Inferior parietal cortex (tissue), 1 donor: ENCODE measurements at regions not wholly inside any gene's neighbourhood (a gene's known extent, or its start where the extent isn't known, plus 50 kb on each side); places are given as distances from the start of the nearest gene placed in this dataset.
"Not testable (repeated sequence)": the region's sequence is repeated elsewhere in the genome, so short reads cannot be mapped to it uniquely, and the experiment has no call there.

Experiments used
- DNase-seq: peaks from one replicate; pipeline ENCODE4 v3.0.0-alpha.2; 2016; ENCODE audit errors: extremely low spot score

DNA sequence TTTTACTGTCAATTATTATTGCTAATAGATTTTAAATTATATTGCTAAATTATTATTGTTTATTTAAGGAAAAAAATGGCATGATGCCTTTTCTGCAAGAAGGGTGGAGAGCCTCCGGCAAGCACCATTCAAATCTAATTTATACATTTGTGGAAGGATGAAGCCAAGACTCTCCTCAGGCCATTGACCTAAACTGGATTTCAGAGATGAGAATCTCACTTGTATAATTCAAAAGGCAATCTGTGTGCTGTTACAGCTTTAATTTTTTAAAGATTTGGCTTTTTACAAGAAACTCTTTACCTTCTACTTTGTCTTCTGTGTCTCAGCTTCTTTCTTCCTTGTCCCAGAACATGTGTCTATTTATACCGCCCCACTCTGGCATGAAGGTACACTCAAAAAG, 722.5 kb downstream of the ETS1 start:
- no peak for DNase-seq

DNA sequence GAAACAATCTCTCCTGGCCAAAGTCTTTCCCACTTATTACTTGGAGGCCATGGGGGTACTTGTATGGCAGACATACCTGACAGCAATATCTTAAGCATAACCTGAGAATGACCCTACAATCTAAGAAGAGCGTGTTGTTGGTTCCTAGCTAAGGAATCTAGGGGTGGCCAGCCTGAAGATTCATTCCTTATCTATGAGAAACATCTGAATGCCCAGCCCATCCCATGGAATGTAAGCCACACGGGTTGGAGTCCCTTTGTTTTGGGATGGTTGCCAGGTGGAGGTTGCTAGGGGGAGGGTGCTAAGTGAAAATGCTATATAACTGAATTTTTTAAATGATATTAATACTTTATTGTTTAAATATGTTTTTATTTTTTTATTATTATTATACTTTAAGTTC, 725.0 kb downstream of the ETS1 start:
- no peak for DNase-seq

DNA sequence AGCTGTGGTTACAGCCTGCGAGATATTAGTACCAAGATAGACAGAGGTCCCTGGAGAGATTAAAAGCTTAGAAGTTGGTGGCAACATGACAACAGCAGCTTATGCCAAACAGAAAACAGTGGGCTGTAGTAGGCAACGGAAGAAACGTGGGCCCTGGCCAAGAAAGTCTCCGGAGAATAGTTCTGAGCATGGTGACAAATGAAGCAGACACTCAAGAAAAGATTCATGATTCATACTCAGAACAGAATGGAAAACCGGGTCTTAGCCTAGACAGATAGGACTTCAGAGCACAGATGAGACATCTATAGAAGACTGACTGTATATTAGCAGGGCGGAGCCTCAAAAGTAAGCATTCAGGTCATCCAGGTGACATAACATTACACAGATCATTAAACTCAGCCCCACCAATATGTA, 727.4 kb downstream of the ETS1 start:
- no peak for DNase-seq

DNA sequence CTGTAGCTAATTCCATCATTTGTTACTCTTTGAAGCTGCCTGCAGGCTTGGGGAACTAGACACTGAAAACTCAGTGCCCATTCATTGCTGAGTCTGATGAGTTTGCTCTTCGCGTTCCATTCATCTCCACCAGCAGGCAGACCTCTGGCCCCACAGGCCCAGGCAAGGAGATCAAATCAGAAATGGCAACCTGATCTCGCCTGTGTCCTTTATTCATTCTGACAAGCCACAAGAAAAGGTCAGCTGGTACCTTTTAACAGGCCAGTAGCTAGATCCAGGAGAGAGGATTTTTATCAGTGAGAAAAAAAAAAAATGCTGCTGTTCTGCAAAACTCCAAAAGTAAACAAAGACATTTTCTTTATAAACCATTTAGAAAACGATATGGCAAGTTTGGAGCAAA, 742.5 kb downstream of the ETS1 start:
- no peak for DNase-seq

DNA sequence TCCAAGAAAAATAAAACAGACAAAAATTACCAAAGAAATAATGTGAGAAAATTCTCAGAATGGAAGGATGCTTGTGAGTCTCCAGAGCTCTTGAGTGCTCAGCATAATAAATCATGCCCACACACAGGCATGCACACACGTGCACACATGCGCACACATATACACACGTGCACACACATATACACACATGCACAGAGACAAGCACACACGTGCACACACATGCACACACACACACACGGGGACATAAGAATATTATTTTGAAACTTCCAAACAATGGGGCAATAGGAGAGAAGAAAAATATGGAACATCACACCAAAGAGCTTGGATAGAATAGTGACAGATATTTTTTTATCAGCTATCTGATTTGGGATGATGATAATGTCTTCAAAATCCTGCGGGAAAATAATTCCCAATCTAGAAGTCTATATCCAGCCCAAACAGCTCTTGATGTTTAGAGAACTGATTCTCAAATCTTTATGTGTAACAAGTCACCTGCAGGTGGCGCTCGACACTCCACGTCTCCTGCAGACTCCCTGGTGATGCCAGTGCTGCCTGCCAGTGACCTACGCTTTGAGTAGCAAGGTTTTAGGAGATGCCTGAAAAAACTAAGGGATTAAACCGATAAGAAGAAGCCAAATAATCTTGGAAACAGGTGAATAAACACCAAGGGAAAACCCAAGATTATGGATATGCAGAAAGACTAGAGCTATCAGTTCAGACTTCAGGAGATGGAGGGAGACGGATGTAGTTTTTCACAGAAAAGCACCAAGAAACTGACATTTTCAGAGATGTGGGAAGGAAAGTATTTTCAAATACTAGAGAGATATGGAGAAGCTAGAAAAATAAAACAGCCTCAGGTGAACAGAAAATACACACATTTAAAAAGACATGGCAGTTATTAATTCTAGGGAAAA, 743.6 kb downstream of the ETS1 start:
- peak; percentile 82 for DNase-seq

DNA sequence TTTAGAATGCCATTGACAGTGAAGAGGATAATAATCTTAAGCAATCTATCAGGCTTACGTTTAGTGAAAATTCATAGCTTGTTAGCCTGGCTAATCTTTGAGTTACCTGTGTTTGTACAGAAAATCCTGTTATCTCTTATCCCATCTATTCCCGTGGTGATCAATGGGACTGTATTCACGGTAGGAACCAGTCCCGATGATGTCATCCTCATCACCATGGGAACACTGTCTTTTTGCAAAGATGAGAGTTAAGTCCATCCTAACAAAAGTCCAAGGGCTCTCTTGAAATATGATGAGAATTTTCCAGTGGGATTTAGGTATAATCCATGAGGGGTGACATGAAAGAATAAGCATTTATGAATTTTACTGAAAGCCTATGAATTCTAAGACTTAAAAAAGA, 762.2 kb downstream of the ETS1 start:
- DNase-seq, result no peak

DNA sequence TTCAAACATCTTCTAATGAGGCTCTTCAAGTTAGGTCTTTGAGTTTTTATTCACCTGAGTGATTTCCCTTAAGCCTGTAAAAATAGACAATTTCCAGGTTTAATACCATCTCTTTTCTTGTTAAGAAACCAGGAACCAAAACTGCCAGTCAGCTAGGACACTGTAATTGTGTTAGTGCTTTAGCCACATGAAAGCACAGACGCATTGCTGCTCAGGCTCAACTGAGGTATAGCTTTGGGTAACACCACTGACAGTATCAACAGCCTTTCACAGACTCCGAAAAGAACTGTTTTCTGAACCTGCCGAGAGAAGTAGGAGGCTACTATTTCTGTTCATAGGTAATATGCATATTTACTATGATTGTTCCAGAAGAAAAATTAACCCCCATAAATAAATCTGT, 768.7 kb downstream of the ETS1 start:
- no peak for DNase-seq

DNA sequence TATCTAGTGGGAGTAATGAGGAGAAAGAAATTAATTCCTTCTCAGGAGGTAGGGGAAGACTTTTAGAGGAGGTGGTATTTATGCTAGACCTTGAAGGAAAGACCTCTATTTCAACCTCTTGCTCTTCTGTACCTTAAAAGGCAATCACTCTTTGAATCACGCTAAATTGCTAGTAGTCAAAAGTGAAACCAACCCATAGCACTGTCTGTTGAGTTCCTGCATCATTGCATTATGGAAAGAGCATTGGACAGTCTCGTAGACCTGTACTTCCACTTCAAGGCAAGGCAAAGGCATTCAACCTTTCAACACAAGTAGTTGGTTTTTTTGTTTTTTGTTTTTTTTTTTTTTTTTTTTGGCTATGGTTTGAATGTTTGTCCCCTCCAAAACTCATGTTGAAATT, 770.4 kb downstream of the ETS1 start:
- DNase-seq, result no peak

DNA sequence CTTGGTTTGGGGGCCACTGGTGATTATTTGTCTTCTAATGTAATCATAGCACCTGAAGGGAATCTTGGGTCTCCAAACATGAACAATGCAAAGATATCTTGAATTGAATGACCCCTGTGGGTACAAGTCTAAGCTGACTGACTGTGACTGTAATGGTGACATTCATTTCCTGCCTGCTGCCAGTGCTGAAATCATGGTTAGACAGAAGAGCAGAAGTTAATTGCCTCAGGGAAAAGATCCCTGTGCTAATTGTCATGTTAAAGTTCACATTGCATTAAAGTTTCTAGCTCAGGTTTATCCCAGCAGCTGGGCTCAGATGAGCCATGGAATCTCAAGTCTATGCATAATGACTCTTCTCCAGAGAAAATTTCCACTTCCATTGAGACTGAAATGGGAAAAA, 772.0 kb downstream of the ETS1 start:
- DNase-seq, result no peak

DNA sequence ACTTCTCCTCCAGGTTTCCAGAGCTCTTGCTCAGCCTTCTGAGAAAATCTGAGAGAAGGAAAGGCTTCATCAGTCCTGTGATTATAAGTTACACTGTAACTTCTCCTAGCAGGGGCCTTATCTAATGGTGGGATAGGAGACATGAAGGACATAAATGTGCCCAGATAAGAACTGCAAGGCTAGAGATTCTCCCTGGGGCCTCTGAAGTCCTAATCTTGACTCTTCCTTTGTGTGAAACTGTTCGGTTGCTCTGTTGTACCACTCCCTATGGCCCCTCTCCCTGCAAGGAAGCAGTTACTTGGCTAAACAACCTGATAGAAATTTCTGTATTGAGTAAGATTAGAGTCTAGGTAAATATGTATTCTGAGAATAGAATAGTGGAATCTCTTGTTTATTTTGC, 780.9 kb downstream of the ETS1 start:
- DNase-seq, result no peak

DNA sequence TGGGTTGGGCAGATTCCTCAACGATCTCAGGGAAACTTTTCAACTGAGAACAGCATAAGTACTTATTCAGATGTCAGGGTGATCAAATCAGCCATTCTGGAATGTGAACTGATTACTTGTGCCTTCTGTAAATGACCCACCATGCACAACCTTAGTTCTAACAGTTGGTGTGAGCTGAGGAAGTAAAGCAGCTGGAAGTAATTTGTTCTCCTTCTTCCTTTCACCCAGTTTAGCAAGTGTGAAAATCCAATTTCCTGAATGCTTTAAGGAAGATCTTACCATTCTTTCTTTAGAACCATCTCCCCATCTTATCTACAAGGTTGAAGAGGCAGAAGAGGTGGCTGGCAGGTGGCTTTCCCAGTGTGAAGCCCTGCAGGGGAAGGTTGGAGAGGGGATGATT, 781.6 kb downstream of the ETS1 start:
- DNase-seq, result no peak

DNA sequence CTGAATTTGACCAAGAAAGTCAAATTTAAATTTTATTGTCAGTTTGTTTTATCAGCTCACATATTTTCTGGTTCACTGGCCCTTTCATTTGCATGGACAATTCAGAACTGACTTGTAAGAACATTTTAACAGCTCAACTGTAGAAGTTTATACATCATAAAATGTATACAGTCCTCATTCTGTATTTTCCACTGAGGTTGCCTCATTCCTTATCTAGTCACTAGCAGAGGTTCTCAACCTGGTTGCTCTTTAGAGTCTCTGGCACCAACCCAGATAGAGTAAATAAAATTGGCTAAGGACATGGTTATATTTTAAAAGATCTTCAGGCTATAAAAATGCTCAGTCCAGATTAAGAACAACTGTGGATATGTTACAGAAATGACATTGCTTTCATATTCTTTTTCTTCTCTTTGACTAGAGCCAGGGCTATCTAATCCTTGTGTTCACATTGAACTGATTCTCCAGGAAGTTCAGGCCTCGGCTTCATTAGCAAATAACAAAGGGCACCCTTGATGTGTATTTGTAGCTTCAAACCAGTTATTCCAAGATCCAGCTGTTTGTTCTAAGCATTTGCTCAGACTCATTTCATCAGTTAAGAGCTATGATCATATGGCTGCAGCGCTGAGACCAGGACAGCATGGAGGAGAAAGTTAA, 782.5 kb downstream of the ETS1 start:
- DNase-seq, result no peak

DNA sequence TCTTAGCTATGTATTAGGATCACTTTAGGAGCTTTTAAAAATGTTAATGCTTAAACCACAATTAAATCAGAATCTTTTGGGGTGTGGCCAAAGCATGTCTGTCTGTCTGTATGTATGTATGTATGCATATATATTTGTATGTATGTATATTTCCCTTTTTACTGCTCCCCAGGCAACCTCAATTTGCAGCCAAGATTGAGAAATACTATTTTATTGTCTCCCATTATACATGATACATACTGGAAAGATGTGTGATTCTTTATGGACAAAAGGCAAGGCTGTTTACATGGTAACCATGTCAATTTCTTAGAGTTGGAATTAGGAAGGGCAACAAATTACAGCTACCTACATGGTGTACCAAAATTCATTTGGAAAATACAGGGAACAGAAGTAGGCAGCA, 783.6 kb downstream of the ETS1 start:
- no peak for DNase-seq

DNA sequence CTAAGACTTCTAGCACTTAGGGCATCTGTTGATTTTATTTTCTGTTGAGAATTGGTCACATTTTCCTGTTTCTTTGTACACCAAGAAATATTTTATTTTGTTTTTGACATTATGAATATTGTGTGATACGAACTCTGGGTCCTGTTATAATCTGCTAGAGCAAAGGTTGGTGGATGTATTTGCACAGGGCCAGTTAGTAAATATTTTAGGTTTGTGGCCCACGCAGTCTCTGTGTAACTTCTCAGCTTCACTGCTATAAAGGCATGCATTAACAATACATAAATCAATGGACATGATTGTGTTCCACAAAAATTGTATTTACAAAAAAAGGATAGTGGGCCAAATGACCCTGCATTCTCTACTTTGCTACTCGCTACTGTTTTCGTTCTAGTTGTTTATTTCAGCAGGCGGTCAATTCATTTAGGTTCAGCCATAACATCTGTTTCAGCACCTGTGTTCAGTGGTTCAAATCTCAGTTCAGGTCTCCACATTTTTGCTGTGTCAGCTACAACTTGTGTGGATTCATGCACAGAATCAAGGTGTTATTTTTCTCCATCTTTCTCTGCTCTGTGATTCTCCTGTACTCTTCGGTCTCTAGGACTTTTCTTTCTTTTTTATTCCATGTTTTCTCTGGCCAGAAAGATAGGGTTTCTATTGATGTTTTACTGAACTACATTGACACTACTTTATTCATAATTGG, 786.2 kb downstream of the ETS1 start:
- no peak for DNase-seq

DNA sequence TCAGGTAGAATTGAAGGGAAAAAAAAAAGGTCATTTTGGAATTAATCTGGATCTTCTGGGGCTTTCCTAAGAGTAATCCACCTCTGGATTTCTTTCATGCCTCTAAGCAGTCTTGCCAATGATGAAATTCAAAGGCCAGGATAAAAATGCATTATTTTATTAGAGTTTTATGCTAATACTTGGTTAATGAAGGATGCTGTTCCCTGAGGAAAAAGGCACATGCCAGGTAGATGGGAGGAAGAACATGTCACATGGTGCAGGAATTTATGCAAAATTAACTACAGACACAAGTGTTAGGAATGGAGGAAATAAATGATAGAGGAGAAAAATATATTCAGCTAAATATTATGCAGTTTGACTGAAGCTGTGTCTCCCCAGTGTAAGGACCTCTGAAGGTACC, 792.0 kb downstream of the ETS1 start:
- DNase-seq, result no peak

DNA sequence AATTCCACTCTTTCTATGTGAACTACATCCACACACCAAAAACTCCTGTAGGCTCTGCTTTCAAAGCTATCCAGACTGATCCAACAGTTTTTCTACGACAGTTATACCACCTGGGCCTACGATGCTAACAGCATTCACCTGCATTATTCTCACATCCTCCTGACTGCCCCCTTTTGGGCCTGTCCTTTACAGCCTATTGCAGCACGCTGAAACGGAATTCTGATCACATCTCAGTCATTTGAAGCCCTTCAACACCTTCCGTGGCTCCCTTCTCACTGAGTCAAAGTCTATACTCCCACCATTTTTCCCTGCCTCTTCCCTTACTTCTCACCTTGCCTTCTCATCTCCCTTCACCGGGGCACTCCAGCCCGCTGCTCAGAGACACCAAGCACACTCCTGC, 791.3 kb upstream of the KIRREL3 start:
- no peak for DNase-seq

DNA sequence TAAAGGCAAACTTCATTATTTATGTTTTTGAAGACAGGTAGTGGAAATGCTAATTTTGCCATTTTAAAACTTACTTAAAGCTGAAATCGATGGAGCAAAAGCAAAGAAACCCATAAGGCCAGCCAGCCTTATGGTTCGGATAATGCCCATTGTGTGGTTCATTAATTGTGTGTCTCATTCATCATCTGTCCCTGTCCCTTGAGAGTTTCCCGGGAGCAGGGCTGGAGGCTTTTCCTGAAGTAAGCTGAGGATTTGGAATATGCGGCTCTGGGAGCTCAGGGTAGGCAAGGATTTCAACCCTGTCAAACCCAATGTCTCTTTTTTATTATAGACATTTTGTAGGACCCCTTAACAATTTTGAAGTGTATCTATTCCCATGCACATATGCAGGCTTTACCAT, 790.0 kb upstream of the KIRREL3 start:
- DNase-seq, result no peak

DNA sequence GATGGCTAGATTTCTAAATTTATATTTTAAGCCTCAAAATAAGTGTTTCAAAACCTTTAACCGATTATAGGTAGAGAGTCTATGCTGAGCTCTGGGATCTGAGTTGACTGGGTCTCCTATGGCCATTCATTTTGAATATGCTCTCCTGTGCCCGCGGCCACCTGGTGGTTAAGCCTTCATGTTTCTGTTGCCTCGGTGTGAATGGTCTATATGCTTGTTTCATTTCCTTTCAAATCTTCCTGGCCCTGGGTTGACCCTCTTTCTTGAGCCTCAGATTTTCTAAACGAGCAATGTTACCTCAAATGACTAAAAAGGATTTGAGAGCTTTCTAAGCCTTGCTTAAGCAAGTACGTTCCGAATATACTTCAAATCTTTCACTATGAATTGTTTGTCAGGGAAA, 789.4 kb upstream of the KIRREL3 start:
- DNase-seq, result no peak

DNA sequence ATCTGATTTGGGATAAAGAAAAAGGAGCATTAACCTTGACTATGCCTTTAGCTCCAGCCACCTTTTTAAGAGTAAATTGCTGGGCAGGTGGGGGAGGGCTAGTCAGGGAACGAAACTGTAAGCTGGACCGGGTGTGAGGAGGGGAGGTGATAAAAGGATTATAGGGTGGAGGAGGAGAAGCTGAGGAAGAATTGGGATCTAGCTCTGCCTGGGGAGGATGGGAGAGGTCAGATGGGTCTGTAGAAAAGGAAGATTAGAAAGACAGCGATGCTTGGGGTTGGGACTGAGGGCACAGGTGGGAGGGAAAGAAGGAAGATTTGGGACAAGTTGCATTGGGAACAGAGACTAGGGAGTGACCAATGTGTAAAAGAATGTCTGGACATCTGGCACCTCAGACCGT, 772.4 kb upstream of the KIRREL3 start:
- not testable (repeated sequence) for DNase-seq

DNA sequence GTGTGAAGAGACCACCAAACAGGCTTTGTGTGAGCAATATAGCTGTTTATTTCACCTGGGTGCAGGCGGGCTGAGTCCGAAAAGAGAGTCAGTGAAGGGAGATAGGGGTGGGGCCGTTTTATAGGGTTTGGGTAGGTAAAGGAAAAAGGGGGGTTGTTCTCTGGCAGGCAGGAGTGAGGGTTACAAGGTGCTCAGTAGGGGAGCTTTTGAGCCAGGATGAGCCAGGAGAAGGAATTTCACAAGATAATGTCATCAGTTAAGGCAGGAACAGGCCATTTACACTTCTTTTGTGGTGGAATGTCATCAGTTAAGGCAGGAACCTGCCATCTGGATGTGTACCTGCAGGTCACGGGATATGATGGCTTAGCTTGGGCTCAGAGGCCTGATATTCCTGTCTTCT, 768.4 kb upstream of the KIRREL3 start:
- DNase-seq, result not testable (repeated sequence)

DNA sequence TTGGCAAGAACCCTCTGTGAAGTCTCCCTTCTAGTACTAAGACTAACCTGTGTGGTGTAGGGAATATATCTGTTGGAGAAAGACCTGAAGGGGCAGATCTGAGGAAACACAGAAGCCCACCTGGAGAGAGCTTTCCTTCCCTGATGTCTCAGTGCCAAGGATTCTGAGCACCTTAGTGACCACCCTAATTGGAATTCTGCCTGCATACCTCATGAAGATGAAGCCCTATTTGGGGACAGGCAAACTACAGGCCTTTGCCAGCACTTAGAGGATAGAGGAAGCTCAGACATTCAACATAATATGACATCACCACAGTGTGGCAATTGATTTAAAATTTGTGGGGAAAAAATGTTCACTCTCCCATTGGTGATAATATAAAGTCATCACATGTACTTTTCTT, 766.2 kb upstream of the KIRREL3 start:
- no peak for DNase-seq

DNA sequence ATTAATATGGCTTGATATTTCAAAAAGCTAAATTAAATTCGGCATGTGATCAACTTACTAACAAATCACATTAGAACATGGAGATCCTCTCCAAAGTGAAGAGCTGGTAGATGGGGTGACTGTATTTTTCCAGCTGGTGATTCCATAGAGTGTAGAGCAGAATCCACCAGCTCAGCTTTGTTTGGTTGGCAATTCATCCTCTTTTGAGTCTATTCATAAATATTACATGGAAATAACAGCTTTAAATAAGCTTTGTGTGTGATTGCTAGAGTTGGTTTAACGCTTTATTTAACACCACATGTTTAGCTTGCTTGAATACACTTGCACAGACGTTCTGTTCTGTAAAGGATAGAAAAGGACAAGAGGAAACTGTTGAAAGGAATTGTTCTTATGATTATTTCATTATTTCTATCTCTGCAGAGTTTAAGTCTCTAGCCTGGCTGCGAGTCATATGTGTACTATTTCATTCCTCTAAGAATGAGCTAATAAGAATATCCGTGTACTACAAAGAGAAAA, 738.3 kb upstream of the KIRREL3 start:
- DNase-seq, result peak; percentile 28

DNA sequence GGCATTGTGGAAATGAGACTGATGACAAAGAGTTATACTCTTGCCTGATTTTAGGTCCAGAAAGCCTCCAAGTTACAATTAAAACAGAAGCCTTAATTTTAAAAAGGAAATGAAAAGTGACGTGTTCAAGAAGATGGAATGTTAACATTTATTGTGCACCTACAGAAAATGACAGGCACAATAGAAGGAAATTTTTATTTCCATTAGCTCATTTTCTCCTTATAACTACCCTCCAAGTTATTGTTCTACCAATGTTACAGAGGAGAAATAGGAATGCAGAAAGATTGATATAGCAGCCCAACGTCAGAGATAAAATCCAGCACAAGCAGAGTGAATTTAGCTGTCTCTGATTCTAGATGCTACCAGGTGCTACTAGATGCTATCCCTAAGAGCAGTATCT, 736.9 kb upstream of the KIRREL3 start:
- DNase-seq, result no peak
